Glutamatergic neuron (in vitro differentiated cells): ENCODE measurements at regions not wholly inside any gene's neighbourhood (a gene's known extent, or its start where the extent isn't known, plus 50 kb on each side); places are given as distances from the start of the nearest gene placed in this dataset.

Source experiments
- DNase-seq: peaks from one replicate; pipeline ENCODE4 v3.0.0; 2022
- H3K27ac Mint-ChIP-seq: one replicate; pipeline ENCODE4 v1.8.0; 2020; ENCODE audit warnings: mild to moderate bottlenecking, mixed read lengths, inconsistent platforms; ENCODE audit not compliant: unreplicated experiment
- H3K27me3 Mint-ChIP-seq: one replicate; pipeline ENCODE4 v1.8.0; 2020; ENCODE audit warnings: mild to moderate bottlenecking, moderate library complexity, mixed read lengths, inconsistent platforms; ENCODE audit not compliant: unreplicated experiment
- H3K36me3 Mint-ChIP-seq: one replicate; pipeline ENCODE4 v1.8.0; 2020; ENCODE audit warnings: mild to moderate bottlenecking, mixed read lengths, inconsistent platforms; ENCODE audit not compliant: unreplicated experiment
- H3K4me1 Mint-ChIP-seq: one replicate; pipeline ENCODE4 v1.8.0; 2020; ENCODE audit warnings: mild to moderate bottlenecking, low read depth, mixed read lengths, inconsistent platforms; ENCODE audit not compliant: unreplicated experiment
- H3K4me3 Mint-ChIP-seq: one replicate; pipeline ENCODE4 v1.8.0; 2020; ENCODE audit warnings: mild to moderate bottlenecking, mixed read lengths, inconsistent platforms; ENCODE audit not compliant: unreplicated experiment
- H3K9me3 Mint-ChIP-seq: one replicate; pipeline ENCODE4 v1.8.0; 2020; ENCODE audit warnings: mild to moderate bottlenecking, moderate library complexity, mixed read lengths, inconsistent platforms; ENCODE audit not compliant: unreplicated experiment
- TF ChIP-seq, protein P1 (sequence below): fragments of 200-600 bp; sonication (generic); IDR thresholded peaks from one replicate; pipeline ENCODE4 v1.5.0; 2021; ENCODE audit not compliant: partially characterized antibody, unreplicated experiment

- no peak overlapping the region for H3K4me3 Mint-ChIP-seq
- TF ChIP-seq, protein P1, sequence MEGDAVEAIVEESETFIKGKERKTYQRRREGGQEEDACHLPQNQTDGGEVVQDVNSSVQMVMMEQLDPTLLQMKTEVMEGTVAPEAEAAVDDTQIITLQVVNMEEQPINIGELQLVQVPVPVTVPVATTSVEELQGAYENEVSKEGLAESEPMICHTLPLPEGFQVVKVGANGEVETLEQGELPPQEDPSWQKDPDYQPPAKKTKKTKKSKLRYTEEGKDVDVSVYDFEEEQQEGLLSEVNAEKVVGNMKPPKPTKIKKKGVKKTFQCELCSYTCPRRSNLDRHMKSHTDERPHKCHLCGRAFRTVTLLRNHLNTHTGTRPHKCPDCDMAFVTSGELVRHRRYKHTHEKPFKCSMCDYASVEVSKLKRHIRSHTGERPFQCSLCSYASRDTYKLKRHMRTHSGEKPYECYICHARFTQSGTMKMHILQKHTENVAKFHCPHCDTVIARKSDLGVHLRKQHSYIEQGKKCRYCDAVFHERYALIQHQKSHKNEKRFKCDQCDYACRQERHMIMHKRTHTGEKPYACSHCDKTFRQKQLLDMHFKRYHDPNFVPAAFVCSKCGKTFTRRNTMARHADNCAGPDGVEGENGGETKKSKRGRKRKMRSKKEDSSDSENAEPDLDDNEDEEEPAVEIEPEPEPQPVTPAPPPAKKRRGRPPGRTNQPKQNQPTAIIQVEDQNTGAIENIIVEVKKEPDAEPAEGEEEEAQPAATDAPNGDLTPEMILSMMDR = no peak
- H3K36me3 Mint-ChIP-seq = no peaks in the 10 kb centered on the region
- peak overlapping the region; percentile 76 for H3K27ac Mint-ChIP-seq
- peaks cover 2% of the 10 kb centered on the region for H3K4me1 Mint-ChIP-seq
- H3K27me3 Mint-ChIP-seq = no peaks in the 10 kb centered on the region
- H3K9me3 Mint-ChIP-seq = no peaks in the 10 kb centered on the region
- DNase-seq = no peak
These were observed 121.5 kb upstream of the ARG1 start for GRCh38 chr6:131451321-131452144.

- no peak overlapping the region for H3K27ac Mint-ChIP-seq
- no peaks in the 10 kb centered on the region for H3K36me3 Mint-ChIP-seq
- no peak overlapping the region for H3K4me3 Mint-ChIP-seq
- H3K9me3 Mint-ChIP-seq = no peaks in the 10 kb centered on the region
- DNase-seq = no peak
- H3K4me1 Mint-ChIP-seq = peaks cover 2% of the 10 kb centered on the region
- H3K27me3 Mint-ChIP-seq = no peaks in the 10 kb centered on the region
- TF ChIP-seq, protein P1 = no peak
These were observed 119.2 kb upstream of the ARG1 start for GRCh38 chr6:131453803-131454202.

GRCh38 chr6:131456565-131456964 lies 116.5 kb upstream of the ARG1 start:
- Mint-ChIP-seq H3K27me3 (no peaks in the 10 kb centered on the region), H3K27ac (no peak overlapping the region), H3K36me3 (no peaks in the 10 kb centered on the region), H3K9me3 (no peaks in the 10 kb centered on the region), H3K4me1 (peaks cover 6% of the 10 kb centered on the region), H3K4me3 (no peak overlapping the region)
- DNase-seq = no peak
- TF ChIP-seq, protein P1 = no peak

DNA sequence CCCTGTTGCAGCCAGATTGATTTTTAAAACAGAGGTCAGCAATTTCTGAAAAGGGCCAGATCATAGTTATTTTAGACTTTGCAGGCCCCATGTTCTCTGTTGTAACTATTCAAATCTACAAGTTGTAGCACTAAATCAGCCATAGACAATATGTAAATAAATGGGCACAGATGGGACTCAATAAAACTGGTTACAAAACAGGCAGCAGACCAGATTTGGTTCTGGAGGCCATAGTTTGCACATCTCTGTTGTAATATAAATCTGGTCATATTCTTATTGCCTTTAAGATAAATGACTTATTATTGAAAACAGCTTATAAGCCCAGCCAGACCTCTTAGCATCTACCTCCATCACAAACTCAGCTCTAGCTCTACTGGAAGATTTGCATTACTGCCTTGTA lies 114.0 kb upstream of the ARG1 start:
- Mint-ChIP-seq H3K36me3 (no peaks in the 10 kb centered on the region), H3K27me3 (no peaks in the 10 kb centered on the region), H3K4me3 (no peak overlapping the region), H3K27ac (no peak overlapping the region), H3K4me1 (peaks cover 6% of the 10 kb centered on the region), H3K9me3 (peaks cover 2% of the 10 kb centered on the region)
- DNase-seq = no peak
- TF ChIP-seq, protein P1 = no peak

- Mint-ChIP-seq H3K27ac (no peak overlapping the region), H3K36me3 (no peaks in the 10 kb centered on the region), H3K27me3 (no peaks in the 10 kb centered on the region), H3K9me3 (peaks cover 2% of the 10 kb centered on the region), H3K4me3 (no peak overlapping the region), H3K4me1 (peaks cover 6% of the 10 kb centered on the region)
- DNase-seq = no peak
- TF ChIP-seq, protein P1 = no peak
These were observed 112.4 kb upstream of the ARG1 start for GRCh38 chr6:131460614-131461000.
